ENCODE measurements at regions not wholly inside any gene's neighbourhood (a gene's known extent, or its start where the extent isn't known, plus 50 kb on each side); places are given as distances from the start of the nearest gene placed in this dataset.

DNA sequence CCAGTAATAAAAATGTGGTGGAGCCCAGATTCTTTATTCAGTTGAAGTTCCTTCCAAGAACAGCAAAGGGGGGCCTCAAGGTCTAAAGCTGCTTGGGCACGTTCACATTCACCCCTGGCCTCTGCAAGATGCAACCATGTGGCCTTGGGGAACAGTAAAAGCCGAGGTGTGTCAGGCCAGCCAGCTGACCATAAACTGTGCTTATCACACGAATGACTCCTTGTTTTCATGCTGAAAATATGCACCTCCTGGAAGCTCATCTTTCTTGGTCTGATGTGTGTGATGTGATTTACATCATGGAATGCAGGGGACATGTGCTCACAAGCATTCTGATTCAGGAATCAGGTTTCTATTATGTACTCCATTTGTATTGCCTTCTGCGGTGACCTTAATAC is 211.6 kb upstream of the MARCKS start (continued):
- TF ChIP-seq, protein P1, sequence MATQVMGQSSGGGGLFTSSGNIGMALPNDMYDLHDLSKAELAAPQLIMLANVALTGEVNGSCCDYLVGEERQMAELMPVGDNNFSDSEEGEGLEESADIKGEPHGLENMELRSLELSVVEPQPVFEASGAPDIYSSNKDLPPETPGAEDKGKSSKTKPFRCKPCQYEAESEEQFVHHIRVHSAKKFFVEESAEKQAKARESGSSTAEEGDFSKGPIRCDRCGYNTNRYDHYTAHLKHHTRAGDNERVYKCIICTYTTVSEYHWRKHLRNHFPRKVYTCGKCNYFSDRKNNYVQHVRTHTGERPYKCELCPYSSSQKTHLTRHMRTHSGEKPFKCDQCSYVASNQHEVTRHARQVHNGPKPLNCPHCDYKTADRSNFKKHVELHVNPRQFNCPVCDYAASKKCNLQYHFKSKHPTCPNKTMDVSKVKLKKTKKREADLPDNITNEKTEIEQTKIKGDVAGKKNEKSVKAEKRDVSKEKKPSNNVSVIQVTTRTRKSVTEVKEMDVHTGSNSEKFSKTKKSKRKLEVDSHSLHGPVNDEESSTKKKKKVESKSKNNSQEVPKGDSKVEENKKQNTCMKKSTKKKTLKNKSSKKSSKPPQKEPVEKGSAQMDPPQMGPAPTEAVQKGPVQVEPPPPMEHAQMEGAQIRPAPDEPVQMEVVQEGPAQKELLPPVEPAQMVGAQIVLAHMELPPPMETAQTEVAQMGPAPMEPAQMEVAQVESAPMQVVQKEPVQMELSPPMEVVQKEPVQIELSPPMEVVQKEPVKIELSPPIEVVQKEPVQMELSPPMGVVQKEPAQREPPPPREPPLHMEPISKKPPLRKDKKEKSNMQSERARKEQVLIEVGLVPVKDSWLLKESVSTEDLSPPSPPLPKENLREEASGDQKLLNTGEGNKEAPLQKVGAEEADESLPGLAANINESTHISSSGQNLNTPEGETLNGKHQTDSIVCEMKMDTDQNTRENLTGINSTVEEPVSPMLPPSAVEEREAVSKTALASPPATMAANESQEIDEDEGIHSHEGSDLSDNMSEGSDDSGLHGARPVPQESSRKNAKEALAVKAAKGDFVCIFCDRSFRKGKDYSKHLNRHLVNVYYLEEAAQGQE (IDR thresholded peaks at IDR 0.05), result no peak
- TF ChIP-seq YY1 (IDR thresholded peaks at IDR 0.05) (no peak), TAF1 (conservative IDR thresholded peaks at IDR 0.05) (no peak), MAX (IDR thresholded peaks at IDR 0.05) (no peak), RXRA (IDR thresholded peaks at IDR 0.05) (no peak), RAD21 (IDR thresholded peaks at IDR 0.05) (no peak)

DNA sequence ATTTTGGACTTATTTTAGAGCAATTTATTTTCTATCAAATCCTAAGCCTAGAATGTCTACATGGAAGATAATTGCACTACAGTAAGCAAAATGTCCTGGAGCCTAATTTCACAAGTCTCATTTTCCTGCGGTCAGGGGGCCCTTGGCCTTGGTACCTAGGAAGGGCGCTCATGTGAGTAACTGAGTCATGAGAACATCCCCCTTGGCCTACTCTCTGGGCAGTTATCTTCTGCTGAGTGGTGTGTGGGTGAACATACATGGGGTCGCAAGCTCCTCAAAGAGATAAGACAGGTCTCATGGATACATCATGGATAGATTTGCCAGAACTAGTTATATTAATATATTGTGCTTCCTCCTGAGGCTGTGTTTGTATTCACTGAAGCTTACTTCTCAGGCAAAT is 211.2 kb upstream of the MARCKS start:
- no peak for DNase-seq (ENCODE audit: low spot score)
- Histone ChIP-seq H3K9me3 (ENCODE audit: control insufficient read depth in 4 of 4, low read length in 3 of 4) (no peaks in the 10 kb centered on the region), H3K27ac (ENCODE audit: low read depth in 1 of 2, low read length in 2 of 2) (no peak overlapping the region), H3K27me3 (ENCODE audit: control insufficient read depth in 4 of 4, insufficient read depth in 4 of 4, low read length in 3 of 4) (no peaks in the 10 kb centered on the region), H3K4me1 (ENCODE audit: control insufficient read depth in 4 of 4, insufficient read depth in 4 of 4, low read length in 3 of 4) (peaks cover 3 to 20% (median 14%) of the 10 kb centered on the region in 4 donors), H3K36me3 (ENCODE audit: control insufficient read depth in 4 of 4, insufficient read depth in 3 of 4, low read depth in 1 of 4, low read length in 3 of 4) (no peaks in the 10 kb centered on the region), H3K4me3 (ENCODE audit: low read depth in 1 of 3, low read length in 3 of 3) (no peak overlapping the region), H3K9ac (ENCODE audit: low read depth in 1 of 2, low read length in 2 of 2) (no peak overlapping the region)
- TF ChIP-seq MAX (IDR thresholded peaks at IDR 0.05) (no peak), NR2F2 (IDR thresholded peaks at IDR 0.05) (no peak), GABPA (IDR thresholded peaks at IDR 0.05 in 1 of 2, conservative IDR thresholded peaks at IDR 0.05 in 1 of 2) (no peak), HNF4G (IDR thresholded peaks at IDR 0.05) (no peak), FOXA2 (IDR thresholded peaks at IDR 0.05) (no peak), RAD21 (IDR thresholded peaks at IDR 0.05) (no peak), ZBTB33 (IDR thresholded peaks at IDR 0.05) (no peak), TAF1 (conservative IDR thresholded peaks at IDR 0.05) (no peak), EGR1 (IDR thresholded peaks at IDR 0.05; ENCODE audit: low read depth in 2 of 2) (no peak), HNF4A (conservative IDR thresholded peaks at IDR 0.05) (no peak), SP1 (IDR thresholded peaks at IDR 0.05) (no peak), RXRA (IDR thresholded peaks at IDR 0.05) (no peak), FOXA1 (IDR thresholded peaks at IDR 0.05) (no peak)
- TF ChIP-seq, protein P2, sequence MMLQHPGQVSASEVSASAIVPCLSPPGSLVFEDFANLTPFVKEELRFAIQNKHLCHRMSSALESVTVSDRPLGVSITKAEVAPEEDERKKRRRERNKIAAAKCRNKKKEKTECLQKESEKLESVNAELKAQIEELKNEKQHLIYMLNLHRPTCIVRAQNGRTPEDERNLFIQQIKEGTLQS (IDR thresholded peaks at IDR 0.05), result no peak
- TF ChIP-seq, protein P3, sequence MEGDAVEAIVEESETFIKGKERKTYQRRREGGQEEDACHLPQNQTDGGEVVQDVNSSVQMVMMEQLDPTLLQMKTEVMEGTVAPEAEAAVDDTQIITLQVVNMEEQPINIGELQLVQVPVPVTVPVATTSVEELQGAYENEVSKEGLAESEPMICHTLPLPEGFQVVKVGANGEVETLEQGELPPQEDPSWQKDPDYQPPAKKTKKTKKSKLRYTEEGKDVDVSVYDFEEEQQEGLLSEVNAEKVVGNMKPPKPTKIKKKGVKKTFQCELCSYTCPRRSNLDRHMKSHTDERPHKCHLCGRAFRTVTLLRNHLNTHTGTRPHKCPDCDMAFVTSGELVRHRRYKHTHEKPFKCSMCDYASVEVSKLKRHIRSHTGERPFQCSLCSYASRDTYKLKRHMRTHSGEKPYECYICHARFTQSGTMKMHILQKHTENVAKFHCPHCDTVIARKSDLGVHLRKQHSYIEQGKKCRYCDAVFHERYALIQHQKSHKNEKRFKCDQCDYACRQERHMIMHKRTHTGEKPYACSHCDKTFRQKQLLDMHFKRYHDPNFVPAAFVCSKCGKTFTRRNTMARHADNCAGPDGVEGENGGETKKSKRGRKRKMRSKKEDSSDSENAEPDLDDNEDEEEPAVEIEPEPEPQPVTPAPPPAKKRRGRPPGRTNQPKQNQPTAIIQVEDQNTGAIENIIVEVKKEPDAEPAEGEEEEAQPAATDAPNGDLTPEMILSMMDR (IDR thresholded peaks at IDR 0.05; ENCODE audit: low read depth, low read length, missing input control), result no peak
- WGBS, result 95% methylated on average over 3 of the region's 3 CpGs
